ENCODE measurements at regions not wholly inside any gene's neighbourhood (a gene's known extent, or its start where the extent isn't known, plus 50 kb on each side); places are given as distances from the start of the nearest gene placed in this dataset.
A peak's percentile ranks its signal among the peaks of the same experiment; 100 is the strongest.

DNA sequence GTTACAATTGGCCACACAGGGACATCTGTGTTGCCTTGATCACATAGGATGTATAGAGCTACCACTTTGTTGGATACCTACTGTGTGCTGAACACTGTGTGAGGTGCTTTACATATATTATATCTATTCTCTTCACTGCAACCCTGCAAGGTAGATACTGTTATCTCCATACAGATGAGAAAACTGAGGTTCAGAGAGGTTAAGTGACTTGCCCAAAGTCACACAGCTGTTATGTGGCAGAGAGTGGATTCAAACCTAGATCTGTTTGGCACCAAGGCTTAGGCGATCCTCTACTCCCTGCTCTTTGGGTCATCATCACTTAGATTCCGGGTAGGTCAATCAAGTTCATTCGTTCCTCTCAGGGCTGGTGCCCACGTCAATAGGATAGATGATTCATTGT lies 260.5 kb upstream of the IRX3 start:
- DNase-seq (ENCODE audit: low read depth in 1 of 2, low spot score in 1 of 2), result no peak
- in situ Hi-C loops (cut with HindIII; ENCODE audit: low pct_unique_long_range_greater_than_20kb, low sequenced_read_pairs), result no loop called here
- no peak for TF ChIP-seq JUND (IDR thresholded peaks at IDR 0.05; ENCODE audit: low read depth)

GRCh38 chr16:54546521-54546920 lies 259.9 kb upstream of the IRX3 start:
- DNase-seq (ENCODE audit: low read depth in 1 of 2, low spot score in 1 of 2), result no peak
- no peak for TF ChIP-seq JUND (IDR thresholded peaks at IDR 0.05; ENCODE audit: low read depth)
- in situ Hi-C loops (cut with HindIII; ENCODE audit: low pct_unique_long_range_greater_than_20kb, low sequenced_read_pairs), result no loop called here

- DNase-seq (ENCODE audit: low read depth in 1 of 2, low spot score in 1 of 2), result no peak
- in situ Hi-C loops (cut with HindIII; ENCODE audit: low pct_unique_long_range_greater_than_20kb, low sequenced_read_pairs), result no loop called here
- no peak for TF ChIP-seq JUND (IDR thresholded peaks at IDR 0.05; ENCODE audit: low read depth)
These were observed 259.4 kb upstream of the IRX3 start for GRCh38 chr16:54545854-54546511.

DNA sequence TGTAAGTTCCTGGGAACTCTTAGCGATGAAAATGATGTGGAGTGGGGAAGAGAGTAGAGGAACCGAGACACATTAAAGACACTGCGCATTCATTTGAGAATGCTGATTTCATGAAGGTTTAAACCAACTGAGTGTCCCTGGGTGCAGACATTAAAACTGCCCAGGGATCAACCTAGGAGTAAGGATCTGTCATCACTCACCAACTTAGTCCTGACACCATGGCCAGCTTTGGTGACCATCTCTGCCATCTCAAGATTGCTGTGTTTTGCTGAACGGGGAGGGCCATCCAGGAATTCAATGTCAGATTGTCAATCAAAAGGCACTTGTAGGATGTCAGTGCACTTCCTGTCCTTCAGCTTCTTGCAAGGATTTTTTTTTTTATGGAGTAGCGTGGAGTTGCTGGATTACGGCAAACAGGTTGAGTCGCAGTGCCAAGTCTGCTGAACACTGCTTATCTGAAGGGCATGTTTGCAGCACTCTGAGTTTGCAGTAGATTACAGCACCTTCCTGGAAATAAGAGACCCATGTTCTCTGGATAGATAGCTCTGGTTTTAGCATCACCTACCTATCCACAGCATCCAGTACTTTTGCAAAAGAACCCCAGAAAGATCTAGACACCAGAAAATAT lies 258.1 kb upstream of the IRX3 start:
- TF ChIP-seq JUND (IDR thresholded peaks at IDR 0.05; ENCODE audit: low read depth), result no peak
- DNase-seq (ENCODE audit: low read depth in 1 of 2, low spot score in 1 of 2), result no peak
- in situ Hi-C loops (cut with HindIII; ENCODE audit: low pct_unique_long_range_greater_than_20kb, low sequenced_read_pairs), result no loop called here

DNA sequence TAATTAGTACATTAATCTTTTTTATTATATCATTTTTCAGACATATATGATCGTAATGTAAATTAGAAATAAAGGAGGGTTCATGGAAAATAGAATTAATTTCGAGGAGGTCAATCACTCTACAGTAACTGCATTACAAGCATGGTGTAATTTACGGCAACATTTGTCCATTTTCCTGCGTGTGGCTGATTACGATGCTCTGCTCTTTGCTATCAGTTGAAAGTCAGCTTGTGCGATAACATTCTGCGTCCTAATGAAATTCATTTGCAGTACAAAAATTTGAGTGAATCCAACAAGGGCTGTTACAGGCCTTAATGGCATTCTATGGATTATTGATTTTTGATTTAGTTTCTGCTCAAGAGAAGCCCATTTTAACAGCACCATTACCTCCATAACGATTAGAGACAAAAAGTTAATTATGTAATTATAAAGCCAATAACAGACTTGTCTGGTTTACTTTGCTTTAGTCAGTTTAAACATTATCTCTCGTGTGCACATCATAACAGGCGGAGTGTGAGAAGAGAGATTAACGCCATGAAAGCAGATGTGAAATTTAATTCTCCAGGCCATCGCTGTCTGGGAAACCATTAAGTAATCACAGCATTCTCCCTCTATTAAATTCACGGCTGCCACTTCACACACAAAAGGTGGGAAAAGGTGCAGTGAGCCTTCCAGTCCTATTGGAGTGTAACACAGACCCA lies 256.4 kb upstream of the IRX3 start:
- TF ChIP-seq JUND (IDR thresholded peaks at IDR 0.05; ENCODE audit: low read depth), result no peak
- in situ Hi-C loops (cut with HindIII; ENCODE audit: low pct_unique_long_range_greater_than_20kb, low sequenced_read_pairs), result no loop called here
- DNase-seq (ENCODE audit: low read depth in 1 of 2, low spot score in 1 of 2), result no peak

- DNase-seq (ENCODE audit: low read depth in 1 of 2, low spot score in 1 of 2), result peak; percentile 51 to 89
- in situ Hi-C loops (cut with HindIII; ENCODE audit: low pct_unique_long_range_greater_than_20kb, low sequenced_read_pairs), result no loop called here
These were observed 254.1 kb upstream of the IRX3 start for GRCh38 chr16:54540525-54541180.

DNA sequence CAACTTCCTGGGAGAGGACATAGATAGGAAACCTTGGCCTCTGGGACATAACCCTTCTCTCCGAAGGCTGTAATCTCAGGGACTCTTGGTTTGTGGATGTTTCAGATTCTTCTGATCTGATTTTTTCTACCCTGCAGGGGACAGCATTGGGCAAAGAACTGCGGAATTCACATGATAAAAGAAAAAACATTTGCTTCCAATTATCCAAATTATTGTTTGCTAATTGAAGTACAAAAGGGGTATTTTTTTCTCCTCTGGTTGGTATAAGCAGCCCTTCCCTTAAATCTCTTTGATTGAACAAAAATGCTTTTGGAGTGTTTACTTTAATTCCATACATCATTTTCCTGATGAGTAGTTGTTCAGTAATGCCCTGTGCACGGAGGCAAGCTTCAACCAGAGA lies 251.7 kb upstream of the IRX3 start:
- DNase-seq (ENCODE audit: low read depth in 1 of 2, low spot score in 1 of 2), result peak in 1 of 2 experiments; percentile 16
- no peak for TF ChIP-seq JUND (IDR thresholded peaks at IDR 0.05; ENCODE audit: low read depth)
- in situ Hi-C loops (cut with HindIII; ENCODE audit: low pct_unique_long_range_greater_than_20kb, low sequenced_read_pairs), result no loop called here

More at GRCh38 chr16:54540525-54541180, 254.1 kb upstream of the IRX3 start:
- no peak for TF ChIP-seq JUND (IDR thresholded peaks at IDR 0.05; ENCODE audit: low read depth)

- DNase-seq (ENCODE audit: low read depth in 1 of 2, low spot score in 1 of 2), result no peak
These were observed 247.4 kb upstream of the IRX3 start for GRCh38 chr16:54533856-54534490.

GRCh38 chr16:54526916-54527315 lies 240.3 kb upstream of the IRX3 start:
- DNase-seq (ENCODE audit: low read depth in 1 of 2, low spot score in 1 of 2), result no peak
- in situ Hi-C loops (cut with HindIII; ENCODE audit: low pct_unique_long_range_greater_than_20kb, low sequenced_read_pairs), result no loop called here
- no peak for TF ChIP-seq JUND (IDR thresholded peaks at IDR 0.05; ENCODE audit: low read depth)

More at GRCh38 chr16:54533856-54534490, 247.4 kb upstream of the IRX3 start:
- in situ Hi-C loops (cut with HindIII; ENCODE audit: low pct_unique_long_range_greater_than_20kb, low sequenced_read_pairs), result no loop called here
- TF ChIP-seq JUND (IDR thresholded peaks at IDR 0.05; ENCODE audit: low read depth), result no peak

- TF ChIP-seq JUND (IDR thresholded peaks at IDR 0.05; ENCODE audit: low read depth), result no peak
- in situ Hi-C loops (cut with HindIII; ENCODE audit: low pct_unique_long_range_greater_than_20kb, low sequenced_read_pairs), result no loop called here
- no peak for DNase-seq (ENCODE audit: low read depth in 1 of 2, low spot score in 1 of 2)
These were observed 239.5 kb upstream of the IRX3 start for GRCh38 chr16:54526087-54526486.

GRCh38 chr16:54525104-54525503 lies 238.5 kb upstream of the IRX3 start:
- DNase-seq (ENCODE audit: low read depth in 1 of 2, low spot score in 1 of 2), result no peak
- TF ChIP-seq JUND (IDR thresholded peaks at IDR 0.05; ENCODE audit: low read depth), result no peak
- in situ Hi-C loops (cut with HindIII; ENCODE audit: low pct_unique_long_range_greater_than_20kb, low sequenced_read_pairs), result no loop called here

DNA sequence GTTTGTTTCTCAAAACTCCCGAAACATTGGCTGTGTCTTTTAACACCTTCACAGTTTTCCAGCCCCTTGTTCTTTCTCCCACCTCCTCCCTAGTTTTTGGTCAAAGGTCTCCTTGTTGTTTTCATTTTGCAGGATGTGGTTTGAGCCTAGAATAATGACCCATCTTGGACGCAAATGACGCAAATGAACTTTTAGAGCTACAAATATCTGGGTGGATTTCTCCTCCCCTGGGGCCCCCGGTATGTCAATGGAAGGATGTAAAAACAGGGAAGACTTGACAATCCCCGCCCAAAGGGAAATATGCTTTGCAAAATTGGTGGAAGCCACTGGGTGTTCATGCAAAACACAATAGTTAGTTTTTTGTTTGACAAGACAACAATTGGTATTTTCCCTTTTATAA lies 236.0 kb upstream of the IRX3 start:
- in situ Hi-C loops (cut with HindIII; ENCODE audit: low pct_unique_long_range_greater_than_20kb, low sequenced_read_pairs), result no loop called here
- no peak for TF ChIP-seq JUND (IDR thresholded peaks at IDR 0.05; ENCODE audit: low read depth)
- no peak for DNase-seq (ENCODE audit: low read depth in 1 of 2, low spot score in 1 of 2)

All from T47D (cell line).